Astrocyte (in vitro differentiated cells and primary cell): ENCODE measurements at regions not wholly inside any gene's neighbourhood (a gene's known extent, or its start where the extent isn't known, plus 50 kb on each side); places are given as distances from the start of the nearest gene placed in this dataset.
"Not testable (repeated sequence)": the region's sequence is repeated elsewhere in the genome, so short reads cannot be mapped to it uniquely, and the experiment has no call there.

Source experiments
- CTCF ChIP-seq: IDR thresholded peaks from 2 replicates; pipeline ENCODE4 v1.5.1; 2011; ENCODE audit warnings: low read depth, mild to moderate bottlenecking, inconsistent platforms, low read length, moderate library complexity; ENCODE audit not compliant: insufficient read depth
- EZH2 ChIP-seq: IDR thresholded peaks from 2 replicates; pipeline ENCODE4 v1.6.1; 2012; ENCODE audit warnings: mild to moderate bottlenecking, low read length, inconsistent platforms; ENCODE audit not compliant: insufficient read depth

DNA sequence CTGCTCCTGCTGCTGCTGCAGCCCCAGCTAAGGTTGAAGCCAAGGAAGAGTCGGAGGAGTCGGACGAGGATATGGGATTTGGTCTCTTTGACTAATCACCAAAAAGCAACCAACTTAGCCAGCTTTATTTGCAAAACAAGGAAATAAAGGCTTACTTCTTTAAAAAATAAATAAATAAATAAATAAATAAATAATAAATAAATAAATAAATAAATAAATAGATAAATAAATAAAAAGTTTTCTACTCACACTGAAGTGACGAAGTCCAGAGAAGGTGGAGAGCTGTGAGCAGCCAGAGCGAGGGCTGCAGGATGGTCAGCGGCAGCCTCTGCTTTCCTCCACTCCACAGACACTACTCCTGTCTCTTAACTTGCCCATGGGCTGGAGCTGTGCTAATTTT is 105.6 kb upstream of the ATL2 start:
- not testable (repeated sequence) for TF ChIP-seq CTCF, EZH2
